Esophagus muscularis mucosa (tissue), 4 donors: ENCODE measurements at regions not wholly inside any gene's neighbourhood (a gene's known extent, or its start where the extent isn't known, plus 50 kb on each side); places are given as distances from the start of the nearest gene placed in this dataset.

Source experiments
- EP300 ChIP-seq: sonication (generic); formaldehyde crosslinking; IDR thresholded peaks from one replicate; pipeline ENCODE4 v1.6.1; 2017; ENCODE audit warnings: antibody characterized with exemption
- POLR2A ChIP-seq: fragments of 450-650 bp; IDR thresholded peaks from one replicate; pipeline ENCODE4 v1.6.1; 2017; ENCODE audit warnings: antibody characterized with exemption, moderate library complexity, mild to moderate bottlenecking, low read depth
- POLR2AphosphoS5 ChIP-seq, 2 donors: sonication (generic); formaldehyde crosslinking; IDR thresholded peaks; one replicate each; pipeline ENCODE4 v1.6.1; 2017; ENCODE audit warnings: antibody characterized with exemption in 2 of 2
- TF ChIP-seq, protein P1 (sequence below), 3 experiments: fragments of 200-600 bp in 2 of 3; fragments of 450-650 bp in 1 of 3; sonication (generic) in 2 of 3; IDR thresholded peaks; one replicate each; pipeline ENCODE4 v1.5.1; 2017 to 2019; ENCODE audit warnings: antibody characterized with exemption in 3 of 3, mild to moderate bottlenecking in 2 of 3, moderate library complexity in 1 of 3

DNA sequence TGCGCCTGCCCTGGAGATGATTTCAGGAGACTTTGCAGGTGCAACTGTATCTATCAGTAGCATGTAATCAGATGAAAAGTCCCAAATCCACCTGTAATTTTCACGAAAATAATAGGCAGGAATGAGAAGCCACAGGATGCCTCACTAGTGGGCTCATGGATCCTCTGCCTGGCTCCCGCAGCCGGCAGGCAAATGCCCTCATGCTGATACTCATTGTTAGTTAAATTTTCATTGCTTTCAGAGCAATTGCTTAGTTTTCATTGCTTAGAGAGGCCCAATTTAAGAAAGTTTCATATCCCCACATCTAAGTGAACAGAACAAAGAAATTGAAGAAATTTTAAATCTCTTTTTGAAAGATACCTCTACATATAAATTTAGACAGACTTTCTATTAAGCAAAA is 57.6 kb upstream of the CTDP1 start:
- TF ChIP-seq, protein P1, sequence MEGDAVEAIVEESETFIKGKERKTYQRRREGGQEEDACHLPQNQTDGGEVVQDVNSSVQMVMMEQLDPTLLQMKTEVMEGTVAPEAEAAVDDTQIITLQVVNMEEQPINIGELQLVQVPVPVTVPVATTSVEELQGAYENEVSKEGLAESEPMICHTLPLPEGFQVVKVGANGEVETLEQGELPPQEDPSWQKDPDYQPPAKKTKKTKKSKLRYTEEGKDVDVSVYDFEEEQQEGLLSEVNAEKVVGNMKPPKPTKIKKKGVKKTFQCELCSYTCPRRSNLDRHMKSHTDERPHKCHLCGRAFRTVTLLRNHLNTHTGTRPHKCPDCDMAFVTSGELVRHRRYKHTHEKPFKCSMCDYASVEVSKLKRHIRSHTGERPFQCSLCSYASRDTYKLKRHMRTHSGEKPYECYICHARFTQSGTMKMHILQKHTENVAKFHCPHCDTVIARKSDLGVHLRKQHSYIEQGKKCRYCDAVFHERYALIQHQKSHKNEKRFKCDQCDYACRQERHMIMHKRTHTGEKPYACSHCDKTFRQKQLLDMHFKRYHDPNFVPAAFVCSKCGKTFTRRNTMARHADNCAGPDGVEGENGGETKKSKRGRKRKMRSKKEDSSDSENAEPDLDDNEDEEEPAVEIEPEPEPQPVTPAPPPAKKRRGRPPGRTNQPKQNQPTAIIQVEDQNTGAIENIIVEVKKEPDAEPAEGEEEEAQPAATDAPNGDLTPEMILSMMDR (IDR thresholded peaks at IDR 0.05), result no peak
- TF ChIP-seq POLR2AphosphoS5 (IDR thresholded peaks at IDR 0.05) (no peak), POLR2A (no peak), EP300 (no peak)
